WTC11 (cell line): ENCODE measurements at regions not wholly inside any gene's neighbourhood (a gene's known extent, or its start where the extent isn't known, plus 50 kb on each side); places are given as distances from the start of the nearest gene placed in this dataset.
"Not testable (repeated sequence)": the region's sequence is repeated elsewhere in the genome, so short reads cannot be mapped to it uniquely, and the experiment has no call there.

ENCODE experiments used
- CTCF ChIP-seq: fragments of 200-600 bp; IDR thresholded peaks from 2 replicates; pipeline ENCODE4 v1.8.0; 2022; ENCODE audit warnings: antibody characterized with exemption
- E2F5 ChIP-seq: sonication (generic); formaldehyde crosslinking; IDR thresholded peaks from 2 replicates; pipeline ENCODE4 v1.8.1; 2022; ENCODE audit warnings: mild to moderate bottlenecking, moderate library complexity, missing genetic modification reagents
- FOXJ3 ChIP-seq: sonication (generic); formaldehyde crosslinking; IDR thresholded peaks from 2 replicates; pipeline ENCODE4 v1.9.0; 2021; ENCODE audit warnings: missing genetic modification reagents, mild to moderate bottlenecking, borderline replicate concordance
- JUN ChIP-seq: sonication (generic); formaldehyde crosslinking; IDR thresholded peaks from 2 replicates; pipeline ENCODE4 v1.8.0; 2023; ENCODE audit warnings: mild to moderate bottlenecking, missing genetic modification reagents
- NR3C1 ChIP-seq: sonication (generic); formaldehyde crosslinking; conservative IDR thresholded peaks from 2 replicates; pipeline ENCODE4 v1.8.1; 2023; ENCODE audit warnings: low read depth, mild to moderate bottlenecking, missing genetic modification reagents
- RORB ChIP-seq: fragments of 250-450 bp; sonication (Bioruptor Pico); IDR thresholded peaks from 2 replicates; pipeline ENCODE4 v1.9.0; 2021; ENCODE audit warnings: mild to moderate bottlenecking
- SP1 ChIP-seq: sonication (generic); formaldehyde crosslinking; conservative IDR thresholded peaks from 2 replicates; pipeline ENCODE4 v1.8.1; 2022; ENCODE audit warnings: missing genetic modification reagents
- TCF7 ChIP-seq: sonication (generic); formaldehyde crosslinking; IDR thresholded peaks from 2 replicates; pipeline ENCODE4 v1.8.0; 2022; ENCODE audit warnings: mild to moderate bottlenecking, low read depth, missing genetic modification reagents, moderate library complexity
- ZBTB43 ChIP-seq: sonication (generic); formaldehyde crosslinking; IDR thresholded peaks from 2 replicates; pipeline ENCODE4 v1.8.1; 2023; ENCODE audit warnings: mild to moderate bottlenecking, missing genetic modification reagents
- ZNF416 ChIP-seq: fragments of 250-450 bp; sonication (Bioruptor Pico); IDR thresholded peaks from 2 replicates; pipeline ENCODE4 v1.9.0; 2021; ENCODE audit warnings: mild to moderate bottlenecking, inconsistent platforms
- ZNF532 ChIP-seq: fragments of 250-450 bp; sonication (Bioruptor Pico); IDR thresholded peaks from 2 replicates; pipeline ENCODE4 v1.9.0; 2021; ENCODE audit warnings: mild to moderate bottlenecking, borderline replicate concordance
- TF ChIP-seq, protein P1 (sequence below): sonication (generic); formaldehyde crosslinking; IDR thresholded peaks from 2 replicates; pipeline ENCODE4 v1.8.1; 2023; ENCODE audit warnings: mild to moderate bottlenecking, moderate library complexity, missing genetic modification reagents
- TF ChIP-seq, protein P2 (sequence below): sonication (generic); formaldehyde crosslinking; IDR thresholded peaks from 2 replicates; pipeline ENCODE4 v1.8.0; 2022; ENCODE audit warnings: mild to moderate bottlenecking, missing genetic modification reagents
- TF ChIP-seq, protein P3 (sequence below): sonication (generic); formaldehyde crosslinking; IDR thresholded peaks from 2 replicates; pipeline ENCODE4 v1.8.1; 2023; ENCODE audit warnings: mild to moderate bottlenecking, missing genetic modification reagents

GRCh38 chr1:146369940-146370339 lies 141.1 kb upstream of the NOTCH2NLA start:
- TF ChIP-seq, protein P1, sequence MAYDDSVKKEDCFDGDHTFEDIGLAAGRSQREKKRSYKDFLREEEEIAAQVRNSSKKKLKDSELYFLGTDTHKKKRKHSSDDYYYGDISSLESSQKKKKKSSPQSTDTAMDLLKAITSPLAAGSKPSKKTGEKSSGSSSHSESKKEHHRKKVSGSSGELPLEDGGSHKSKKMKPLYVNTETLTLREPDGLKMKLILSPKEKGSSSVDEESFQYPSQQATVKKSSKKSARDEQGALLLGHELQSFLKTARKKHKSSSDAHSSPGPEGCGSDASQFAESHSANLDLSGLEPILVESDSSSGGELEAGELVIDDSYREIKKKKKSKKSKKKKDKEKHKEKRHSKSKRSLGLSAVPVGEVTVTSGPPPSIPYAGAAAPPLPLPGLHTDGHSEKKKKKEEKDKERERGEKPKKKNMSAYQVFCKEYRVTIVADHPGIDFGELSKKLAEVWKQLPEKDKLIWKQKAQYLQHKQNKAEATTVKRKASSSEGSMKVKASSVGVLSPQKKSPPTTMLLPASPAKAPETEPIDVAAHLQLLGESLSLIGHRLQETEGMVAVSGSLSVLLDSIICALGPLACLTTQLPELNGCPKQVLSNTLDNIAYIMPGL (CRISPR knock-in tag) = peak; percentile 49; the same call in 1 of the 2 replicates
- not testable (repeated sequence) for TF ChIP-seq CTCF; TCF7; SP1; JUN (CRISPR knock-in tag); NR3C1; RORB (CRISPR knock-in tag); ZBTB43 (CRISPR knock-in tag); E2F5; ZNF532 (CRISPR knock-in tag); ZNF416 (CRISPR knock-in tag); FOXJ3
- TF ChIP-seq, protein P2, sequence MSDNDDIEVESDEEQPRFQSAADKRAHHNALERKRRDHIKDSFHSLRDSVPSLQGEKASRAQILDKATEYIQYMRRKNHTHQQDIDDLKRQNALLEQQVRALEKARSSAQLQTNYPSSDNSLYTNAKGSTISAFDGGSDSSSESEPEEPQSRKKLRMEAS (CRISPR knock-in tag) = not testable (repeated sequence)
- TF ChIP-seq, protein P3, sequence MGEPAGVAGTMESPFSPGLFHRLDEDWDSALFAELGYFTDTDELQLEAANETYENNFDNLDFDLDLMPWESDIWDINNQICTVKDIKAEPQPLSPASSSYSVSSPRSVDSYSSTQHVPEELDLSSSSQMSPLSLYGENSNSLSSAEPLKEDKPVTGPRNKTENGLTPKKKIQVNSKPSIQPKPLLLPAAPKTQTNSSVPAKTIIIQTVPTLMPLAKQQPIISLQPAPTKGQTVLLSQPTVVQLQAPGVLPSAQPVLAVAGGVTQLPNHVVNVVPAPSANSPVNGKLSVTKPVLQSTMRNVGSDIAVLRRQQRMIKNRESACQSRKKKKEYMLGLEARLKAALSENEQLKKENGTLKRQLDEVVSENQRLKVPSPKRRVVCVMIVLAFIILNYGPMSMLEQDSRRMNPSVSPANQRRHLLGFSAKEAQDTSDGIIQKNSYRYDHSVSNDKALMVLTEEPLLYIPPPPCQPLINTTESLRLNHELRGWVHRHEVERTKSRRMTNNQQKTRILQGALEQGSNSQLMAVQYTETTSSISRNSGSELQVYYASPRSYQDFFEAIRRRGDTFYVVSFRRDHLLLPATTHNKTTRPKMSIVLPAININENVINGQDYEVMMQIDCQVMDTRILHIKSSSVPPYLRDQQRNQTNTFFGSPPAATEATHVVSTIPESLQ (CRISPR knock-in tag) = not testable (repeated sequence)
